ENCODE measurements at regions not wholly inside any gene's neighbourhood (a gene's known extent, or its start where the extent isn't known, plus 50 kb on each side); places are given as distances from the start of the nearest gene placed in this dataset.

- TF ChIP-seq CTCF (optimal IDR thresholded peaks at IDR 0.05 in 1 of 3, IDR thresholded peaks at IDR 0.05 in 1 of 3, conservative IDR thresholded peaks at IDR 0.05 in 1 of 3; ENCODE audit: extremely low read depth in 1 of 3, insufficient read depth in 2 of 3, low read length in 3 of 3) = no peak
- no peak for TF ChIP-seq EZH2 (IDR thresholded peaks at IDR 0.05; ENCODE audit: low read length)
Measured at GRCh38 chr9:117917873-117918272, 213.7 kb downstream of the TLR4 start.
